Lung (tissue), 11 donors: ENCODE measurements at regions not wholly inside any gene's neighbourhood (a gene's known extent, or its start where the extent isn't known, plus 50 kb on each side); places are given as distances from the start of the nearest gene placed in this dataset.
"Not testable (repeated sequence)": the region's sequence is repeated elsewhere in the genome, so short reads cannot be mapped to it uniquely, and the experiment has no call there.

Experiments used
- ATAC-seq: fragments of 200-7000 bp; cut with Tn5 transposase; one replicate; pipeline ENCODE4 v1.9.1; 2020; ENCODE audit warnings: moderate number of reproducible peaks; ENCODE audit not compliant: insufficient read depth, low FRiP score
- DNase-seq, 3 donors: peaks; one replicate each; pipeline ENCODE4 v3.0.0-alpha.2; 2013 to 2017
- H3K27ac ChIP-seq, 2 donors: one replicate each; pipeline ENCODE4 v1.5.1; 2013; ENCODE audit warnings: mild to moderate bottlenecking in 2 of 2, moderate library complexity in 2 of 2, control low read depth in 1 of 2, inconsistent platforms in 1 of 2, low read depth in 1 of 2, low read length in 1 of 2
- H3K27me3 ChIP-seq, 3 donors: one replicate each; pipeline ENCODE4 v1.5.1; 2013; ENCODE audit warnings: low read length in 2 of 3; ENCODE audit not compliant: control insufficient read depth in 3 of 3, insufficient read depth in 3 of 3
- H3K36me3 ChIP-seq, 4 donors: one replicate each; pipeline ENCODE4 v1.5.1; 2013; ENCODE audit warnings: low read length in 4 of 4, mild to moderate bottlenecking in 1 of 4, moderate library complexity in 1 of 4; ENCODE audit not compliant: control insufficient read depth in 4 of 4, insufficient read depth in 4 of 4
- H3K4me1 ChIP-seq, 5 donors: one replicate each; pipeline ENCODE4 v1.5.1; 2013; ENCODE audit warnings: low read length in 5 of 5, mild to moderate bottlenecking in 2 of 5, moderate library complexity in 1 of 5; ENCODE audit not compliant: control insufficient read depth in 5 of 5, insufficient read depth in 5 of 5
- H3K4me3 ChIP-seq: one replicate; pipeline ENCODE4 v1.5.1; 2013; ENCODE audit warnings: mild to moderate bottlenecking, control low read depth, moderate library complexity
- H3K9ac ChIP-seq, 2 donors: one replicate each; pipeline ENCODE4 v1.5.1; 2013; ENCODE audit warnings: low read length in 2 of 2, control low read depth in 1 of 2; ENCODE audit not compliant: insufficient read depth in 1 of 2
- H3K9me3 ChIP-seq, 4 donors: one replicate each; pipeline ENCODE4 v1.5.1; 2013; ENCODE audit warnings: low read length in 3 of 4, mild to moderate bottlenecking in 1 of 4, moderate library complexity in 1 of 4; ENCODE audit not compliant: control insufficient read depth in 4 of 4, insufficient read depth in 3 of 4
- CTCF ChIP-seq: IDR thresholded peaks from 2 replicates; pipeline ENCODE4 v1.5.1; 2012; ENCODE audit warnings: mild to moderate bottlenecking; ENCODE audit errors: control extremely low read depth, extremely low read depth
- WGBS, 2 donors: extraction: QIAGEN DNeasy Blood & Tissue Kit; methylation state at CpG; one replicate each; pipeline ENCODE4 v1.1.7; 2013; 5-methylcytosine and 5-hydroxymethylcytosine counted together
- donor health status: control.
- donor health status: control.
- donor health status: Bipolar disorder and iron deficiency.
- donor health status: healthy.
- donor health status: DM: yes; HTN: yes; CAD: no.

GRCh38 chr2:195106681-195107380 is 550.2 kb upstream of the SLC39A10 start:
- ATAC-seq (no peak), DNase-seq (no peak)
- WGBS, 2 donors, result 82 to 89% methylated on average over 6 of the region's 6 CpGs
- Histone ChIP-seq H3K9me3 (no peaks in the 10 kb centered on the region), H3K36me3 (no peaks in the 10 kb centered on the region), H3K4me1 (no peaks in the 10 kb centered on the region), H3K27ac (no peak overlapping the region), H3K4me3 (no peak overlapping the region), H3K27me3 (no peaks in the 10 kb centered on the region), H3K9ac (no peak overlapping the region)
- no peak for TF ChIP-seq CTCF

DNA sequence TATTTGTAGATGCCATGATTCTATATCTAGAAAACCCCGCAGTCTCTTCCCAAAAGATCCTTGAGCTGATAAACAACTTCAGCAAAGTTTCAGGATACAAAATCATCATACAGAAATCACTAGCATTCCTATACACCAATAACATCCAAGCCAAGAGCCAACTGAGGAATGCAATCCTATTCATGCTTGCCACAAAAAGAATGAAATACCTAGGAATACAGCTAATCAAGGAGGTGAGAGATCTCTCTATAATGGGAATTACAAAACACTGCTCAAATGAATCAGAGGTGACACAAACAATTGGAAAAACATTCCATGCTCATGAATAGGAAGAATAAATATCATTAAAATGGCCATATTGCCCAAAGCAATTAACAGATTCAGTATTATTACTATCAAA is 551.4 kb upstream of the SLC39A10 start:
- 78 to 93% methylated on average over 1 of the region's 1 CpG for WGBS, 2 donors
- Histone ChIP-seq H3K36me3 (no peaks in the 10 kb centered on the region), H3K4me1 (no peaks in the 10 kb centered on the region), H3K27ac (no peak overlapping the region), H3K9ac (no peak overlapping the region), H3K4me3 (no peak overlapping the region), H3K27me3 (no peaks in the 10 kb centered on the region), H3K9me3 (no peaks in the 10 kb centered on the region)
- ATAC-seq (no peak), DNase-seq (no peak)
- no peak for TF ChIP-seq CTCF

GRCh38 chr2:195094330-195094729 is 562.7 kb upstream of the SLC39A10 start:
- H3K4me3 ChIP-seq, result no peak overlapping the region
- WGBS, 2 donors, result 74 to 85% methylated on average over 2 of the region's 2 CpGs
- no peaks in the 10 kb centered on the region for H3K36me3 ChIP-seq
- DNase-seq (no peak), ATAC-seq (no peak)
- H3K9me3 ChIP-seq, result peaks cover 0 to 3% (median 0%) of the 10 kb centered on the region in 4 donors
- H3K27me3 ChIP-seq, result no peaks in the 10 kb centered on the region
- H3K27ac ChIP-seq, result no peak overlapping the region
- H3K9ac ChIP-seq, result no peak overlapping the region
- TF ChIP-seq CTCF, result no peak
- H3K4me1 ChIP-seq, result no peaks in the 10 kb centered on the region

DNA sequence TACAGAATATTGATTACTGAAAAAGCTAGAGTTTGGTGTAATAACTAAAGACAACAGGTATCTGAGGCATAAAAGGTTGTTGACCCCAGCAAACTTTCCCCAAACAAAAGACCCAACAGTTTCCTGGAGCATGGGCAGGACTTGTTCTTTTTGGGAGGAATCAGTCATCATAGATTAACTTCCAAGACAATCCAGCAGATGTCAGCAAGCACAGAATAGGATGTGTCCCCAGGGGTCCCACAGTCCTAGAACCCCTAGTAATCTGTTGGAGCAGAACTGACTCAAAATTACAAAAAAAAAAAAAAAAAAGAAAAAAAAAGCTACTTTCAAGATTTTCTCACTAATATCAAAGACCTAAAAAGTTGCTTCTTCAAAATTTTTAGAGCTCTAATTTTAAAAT is 564.7 kb upstream of the SLC39A10 start:
- DNase-seq, result no peak
- H3K27ac ChIP-seq, result no peak overlapping the region
- no peak overlapping the region for H3K9ac ChIP-seq
- no peaks in the 10 kb centered on the region for H3K4me1 ChIP-seq
- no peak for TF ChIP-seq CTCF
- H3K27me3 ChIP-seq, result no peaks in the 10 kb centered on the region
- ATAC-seq, result no peak
- H3K9me3 ChIP-seq, result peaks cover 0 to 3% (median 0%) of the 10 kb centered on the region in 4 donors
- H3K36me3 ChIP-seq, result no peaks in the 10 kb centered on the region
- H3K4me3 ChIP-seq, result no peak overlapping the region

- H3K27ac ChIP-seq, ATAC-seq, H3K9ac ChIP-seq, DNase-seq, H3K4me1 ChIP-seq, H3K36me3 ChIP-seq, H3K4me3 ChIP-seq, H3K9me3 ChIP-seq, H3K27me3 ChIP-seq: not testable (repeated sequence)
- WGBS, 2 donors, result 72 to 75% methylated on average over 4 to 9 of the region's 13 CpGs
These were observed 584.2 kb upstream of the SLC39A10 start for GRCh38 chr2:195072806-195073205.
